ENCODE measurements at regions not wholly inside any gene's neighbourhood (a gene's known extent, or its start where the extent isn't known, plus 50 kb on each side); places are given as distances from the start of the nearest gene placed in this dataset.

- DNase-seq (ENCODE audit: extremely low spot score): no peak
Observed at GRCh38 chr1:10874351-10874750, 77.9 kb upstream of the CASZ1 start.

GRCh38 chr1:10877894-10878293, 81.4 kb upstream of the CASZ1 start:
- DNase-seq (ENCODE audit: extremely low spot score): no peak
- H3K9me3 ChIP-seq: no peaks in the 10 kb centered on the region
- 75% methylated on average over 8 of the region's 9 CpGs for WGBS
- no peaks in the 10 kb centered on the region for H3K4me1 ChIP-seq
- TF ChIP-seq POLR2AphosphoS5 (IDR thresholded peaks at IDR 0.05): no peak
- TF ChIP-seq POLR2A (IDR thresholded peaks at IDR 0.05; ENCODE audit: low read depth): no peak
- no peak for TF ChIP-seq EP300 (IDR thresholded peaks at IDR 0.05)
- no peak for TF ChIP-seq CTCF (IDR thresholded peaks at IDR 0.05)
- H3K27me3 ChIP-seq: peaks cover 0 to 26% (median 0%) of the 10 kb centered on the region in 4 donors
- H3K4me3 ChIP-seq: no peak overlapping the region
- intact Hi-C loops (cut with DNase I): no loop called here
- H3K36me3 ChIP-seq: no peaks in the 10 kb centered on the region
- H3K27ac ChIP-seq (replicated peaks in 1 of 4): no peak overlapping the region

More at GRCh38 chr1:10874351-10874750, 77.9 kb upstream of the CASZ1 start:
- H3K4me3 ChIP-seq: no peak overlapping the region
- no peaks in the 10 kb centered on the region for H3K9me3 ChIP-seq
- intact Hi-C loops (cut with DNase I): no loop called here
- H3K27me3 ChIP-seq: peaks cover 0 to 16% (median 0%) of the 10 kb centered on the region in 4 donors
- H3K27ac ChIP-seq (replicated peaks in 1 of 4): no peak overlapping the region
- H3K36me3 ChIP-seq: no peaks in the 10 kb centered on the region
- H3K4me1 ChIP-seq: no peaks in the 10 kb centered on the region
- TF ChIP-seq CTCF (IDR thresholded peaks at IDR 0.05) (no peak), EP300 (IDR thresholded peaks at IDR 0.05) (no peak)
- 91% methylated on average over 3 of the region's 5 CpGs for WGBS

- H3K27me3 ChIP-seq: peaks cover 0 to 30% (median 0%) of the 10 kb centered on the region in 4 donors
- DNase-seq (ENCODE audit: extremely low spot score): no peak
- no peaks in the 10 kb centered on the region for H3K36me3 ChIP-seq
Observed at GRCh38 chr1:10878469-10878868, 82.0 kb upstream of the CASZ1 start.

GRCh38 chr1:10880063-10880462, 83.6 kb upstream of the CASZ1 start:
- Histone ChIP-seq H3K27ac (replicated peaks in 1 of 4) (no peak overlapping the region), H3K4me1 (no peaks in the 10 kb centered on the region), H3K36me3 (no peaks in the 10 kb centered on the region), H3K4me3 (no peak overlapping the region), H3K9me3 (no peaks in the 10 kb centered on the region), H3K27me3 (peaks cover 0 to 36% (median 0%) of the 10 kb centered on the region in 4 donors)
- DNase-seq (ENCODE audit: extremely low spot score): no peak
- 90% methylated on average over 7 of the region's 7 CpGs for WGBS
- TF ChIP-seq POLR2A (IDR thresholded peaks at IDR 0.05; ENCODE audit: low read depth): no peak
- no peak for TF ChIP-seq POLR2AphosphoS5 (IDR thresholded peaks at IDR 0.05)
- TF ChIP-seq CTCF (IDR thresholded peaks at IDR 0.05): no peak
- TF ChIP-seq EP300 (IDR thresholded peaks at IDR 0.05): no peak
- intact Hi-C loops (cut with DNase I): no loop called here

More at GRCh38 chr1:10878469-10878868, 82.0 kb upstream of the CASZ1 start:
- no peaks in the 10 kb centered on the region for H3K9me3 ChIP-seq
- no peak for TF ChIP-seq EP300 (IDR thresholded peaks at IDR 0.05)
- TF ChIP-seq POLR2AphosphoS5 (IDR thresholded peaks at IDR 0.05): no peak
- TF ChIP-seq CTCF (IDR thresholded peaks at IDR 0.05): no peak
- no peak for TF ChIP-seq POLR2A (IDR thresholded peaks at IDR 0.05; ENCODE audit: low read depth)
- 84% methylated on average over 7 of the region's 7 CpGs for WGBS
- intact Hi-C loops (cut with DNase I): no loop called here
- no peak overlapping the region for H3K27ac ChIP-seq (replicated peaks in 1 of 4)
- H3K4me1 ChIP-seq: no peaks in the 10 kb centered on the region
- H3K4me3 ChIP-seq: no peak overlapping the region

GRCh38 chr1:10881046-10881445, 84.6 kb upstream of the CASZ1 start:
- no peaks in the 10 kb centered on the region for H3K9me3 ChIP-seq
- TF ChIP-seq POLR2AphosphoS5 (IDR thresholded peaks at IDR 0.05) (no peak), CTCF (IDR thresholded peaks at IDR 0.05) (no peak), EP300 (IDR thresholded peaks at IDR 0.05) (no peak), POLR2A (IDR thresholded peaks at IDR 0.05; ENCODE audit: low read depth) (no peak)
- H3K27me3 ChIP-seq: peaks cover 0 to 42% (median 0%) of the 10 kb centered on the region in 4 donors
- no peak for DNase-seq (ENCODE audit: extremely low spot score)
- 94% methylated on average over 10 of the region's 10 CpGs for WGBS
- H3K4me3 ChIP-seq: no peak overlapping the region
- H3K36me3 ChIP-seq: no peaks in the 10 kb centered on the region
- H3K4me1 ChIP-seq: no peaks in the 10 kb centered on the region
- no peak overlapping the region for H3K27ac ChIP-seq (replicated peaks in 1 of 4)
- intact Hi-C loops (cut with DNase I): no loop called here

All from esophagus muscularis mucosa (tissue), 4 donors.